Retina (tissue), 1 donor: ENCODE measurements at regions not wholly inside any gene's neighbourhood (a gene's known extent, or its start where the extent isn't known, plus 50 kb on each side); places are given as distances from the start of the nearest gene placed in this dataset.

Experiments used
- DNase-seq: peaks from one replicate; pipeline ENCODE4 v3.0.0-alpha.2; 2016

- peak; percentile 87 for DNase-seq
Observed at GRCh38 chr10:63866075-63866746, 345.0 kb downstream of the REEP3 start.

- DNase-seq: no peak
Observed at GRCh38 chr10:63866747-63867140, 345.5 kb downstream of the REEP3 start.

- no peak for DNase-seq
Observed at GRCh38 chr10:63878428-63878827, 357.2 kb downstream of the REEP3 start.

GRCh38 chr10:63883861-63884260, 362.7 kb downstream of the REEP3 start:
- DNase-seq: no peak

GRCh38 chr10:63884426-63884825, 363.2 kb downstream of the REEP3 start:
- no peak for DNase-seq

GRCh38 chr10:63885156-63885555, 364.0 kb downstream of the REEP3 start:
- no peak for DNase-seq

- no peak for DNase-seq
Observed at GRCh38 chr10:63886281-63887022, 365.3 kb downstream of the REEP3 start.

GRCh38 chr10:63887023-63887589, 365.9 kb downstream of the REEP3 start:
- no peak for DNase-seq

GRCh38 chr10:63887600-63888370, 366.6 kb downstream of the REEP3 start:
- DNase-seq: no peak

- DNase-seq: no peak
Observed at GRCh38 chr10:63889803-63890202, 368.6 kb downstream of the REEP3 start.

- DNase-seq: no peak
Observed at GRCh38 chr10:63896992-63897391, 375.8 kb downstream of the REEP3 start.

GRCh38 chr10:63899673-63900300, 378.6 kb downstream of the REEP3 start:
- DNase-seq: no peak

- no peak for DNase-seq
Observed at GRCh38 chr10:63901228-63901627, 380.0 kb downstream of the REEP3 start.

GRCh38 chr10:63901881-63902280, 380.7 kb downstream of the REEP3 start:
- no peak for DNase-seq

- DNase-seq: no peak
Observed at GRCh38 chr10:63910806-63911205, 389.6 kb downstream of the REEP3 start.

- DNase-seq: no peak
Observed at GRCh38 chr10:63915240-63915639, 394.0 kb downstream of the REEP3 start.

- DNase-seq: no peak
Observed at GRCh38 chr10:63917363-63917762, 396.2 kb downstream of the REEP3 start.

- no peak for DNase-seq
Observed at GRCh38 chr10:63919575-63920279, 398.5 kb downstream of the REEP3 start.

GRCh38 chr10:63920926-63921325, 399.7 kb downstream of the REEP3 start:
- DNase-seq: no peak

- no peak for DNase-seq
Observed at GRCh38 chr10:63921908-63922467, 400.8 kb downstream of the REEP3 start.

- peak; percentile 42 for DNase-seq
Observed at GRCh38 chr10:63922468-63923284, 401.5 kb downstream of the REEP3 start.
